AG04449 (cell line): ENCODE measurements at regions not wholly inside any gene's neighbourhood (a gene's known extent, or its start where the extent isn't known, plus 50 kb on each side); places are given as distances from the start of the nearest gene placed in this dataset.

Experiments
- CTCF ChIA-PET: fragments of 350-600 bp; formaldehyde crosslinking; extraction: SDS; loops from one replicate; lab custom pipeline; 2021; ENCODE audit warnings: antibody characterized with exemption; lab: Yijun Ruan, JAX
- POLR2A ChIA-PET: fragments of 400-600, 350-600 bp; formaldehyde crosslinking; extraction: SDS; loops from one replicate; lab custom pipeline; 2020; ENCODE audit warnings: antibody characterized with exemption, inconsistent platforms; lab: Yijun Ruan, JAX
- DNase-seq: peaks from one replicate; pipeline ENCODE4 v3.0.0-alpha.2; 2010; ENCODE audit warnings: low read depth, low spot score
- H3K4me3 ChIP-seq: 2 replicates; pipeline ENCODE4 v1.5.1; 2011; ENCODE audit warnings: low read depth, mild to moderate bottlenecking, control low read depth, low read length
- TF ChIP-seq, protein P1 (sequence below): IDR thresholded peaks from one replicate; pipeline ENCODE4 v1.5.1; 2011; ENCODE audit warnings: mild to moderate bottlenecking, moderate library complexity, low read length, control low read depth, inconsistent platforms; ENCODE audit not compliant: insufficient read depth; ENCODE audit errors: missing control alignments

DNA sequence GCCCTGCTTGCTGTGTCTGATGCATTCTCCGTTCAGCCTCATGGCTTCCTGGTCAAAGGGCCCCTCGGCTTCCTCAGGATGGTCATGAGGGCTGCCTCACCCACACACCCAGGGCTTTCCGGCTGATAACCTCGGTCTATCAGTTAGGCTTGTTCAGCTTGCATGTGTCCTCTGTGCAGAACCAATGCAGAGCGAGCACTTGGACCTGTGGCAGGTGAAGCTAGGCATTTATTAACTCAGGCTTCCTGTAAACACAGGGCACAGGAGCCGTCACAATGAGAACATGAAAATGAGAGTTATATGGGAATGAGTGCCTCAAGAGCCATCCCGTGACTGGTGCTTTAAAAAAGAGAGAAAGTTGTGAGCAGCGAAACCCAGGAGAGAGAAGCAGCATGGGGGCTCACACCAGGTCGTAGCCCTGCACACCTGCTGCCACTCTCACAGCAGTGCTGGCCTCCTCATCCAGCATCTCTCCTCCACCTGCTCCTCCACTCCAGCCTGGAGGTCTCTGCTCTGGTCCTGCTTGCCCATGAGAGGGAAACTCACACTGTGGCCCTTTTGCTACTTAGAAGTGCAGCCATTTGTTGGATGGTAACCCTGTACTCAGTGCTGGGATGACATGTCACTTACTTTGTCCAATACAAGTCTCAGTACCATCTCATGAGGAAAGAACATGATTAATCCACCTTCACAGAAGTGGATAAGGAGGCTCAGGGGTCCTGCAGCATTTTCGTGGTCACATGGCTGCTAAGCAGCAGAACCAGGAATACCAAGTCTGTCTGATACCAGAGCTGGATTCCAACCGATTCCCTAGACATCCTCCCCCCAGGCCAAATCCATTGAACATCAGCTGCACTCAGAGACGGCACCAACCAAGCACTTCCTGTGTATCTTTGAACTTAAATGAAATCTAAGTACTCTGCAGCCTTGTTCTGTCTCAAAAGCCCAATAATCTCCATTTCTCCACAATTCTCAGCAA is 50.5 kb upstream of the IRS2 start:
- H3K4me3 ChIP-seq: no peak overlapping the region
- TF ChIP-seq, protein P1, sequence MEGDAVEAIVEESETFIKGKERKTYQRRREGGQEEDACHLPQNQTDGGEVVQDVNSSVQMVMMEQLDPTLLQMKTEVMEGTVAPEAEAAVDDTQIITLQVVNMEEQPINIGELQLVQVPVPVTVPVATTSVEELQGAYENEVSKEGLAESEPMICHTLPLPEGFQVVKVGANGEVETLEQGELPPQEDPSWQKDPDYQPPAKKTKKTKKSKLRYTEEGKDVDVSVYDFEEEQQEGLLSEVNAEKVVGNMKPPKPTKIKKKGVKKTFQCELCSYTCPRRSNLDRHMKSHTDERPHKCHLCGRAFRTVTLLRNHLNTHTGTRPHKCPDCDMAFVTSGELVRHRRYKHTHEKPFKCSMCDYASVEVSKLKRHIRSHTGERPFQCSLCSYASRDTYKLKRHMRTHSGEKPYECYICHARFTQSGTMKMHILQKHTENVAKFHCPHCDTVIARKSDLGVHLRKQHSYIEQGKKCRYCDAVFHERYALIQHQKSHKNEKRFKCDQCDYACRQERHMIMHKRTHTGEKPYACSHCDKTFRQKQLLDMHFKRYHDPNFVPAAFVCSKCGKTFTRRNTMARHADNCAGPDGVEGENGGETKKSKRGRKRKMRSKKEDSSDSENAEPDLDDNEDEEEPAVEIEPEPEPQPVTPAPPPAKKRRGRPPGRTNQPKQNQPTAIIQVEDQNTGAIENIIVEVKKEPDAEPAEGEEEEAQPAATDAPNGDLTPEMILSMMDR: no peak
- DNase-seq: no peak
- ChIA-PET POLR2A (no interaction called here), CTCF (no interaction called here)
